Choroid plexus epithelial cell (primary cell): ENCODE measurements at regions not wholly inside any gene's neighbourhood (a gene's known extent, or its start where the extent isn't known, plus 50 kb on each side); places are given as distances from the start of the nearest gene placed in this dataset.

ENCODE experiments used
- DNase-seq: peaks from one replicate; pipeline ENCODE4 v3.0.0-alpha.2; 2010; ENCODE audit warnings: low read depth
- H3K4me3 ChIP-seq: 2 replicates; pipeline ENCODE4 v1.5.1; 2011; ENCODE audit warnings: low read depth, mild to moderate bottlenecking, control low read depth, low read length, moderate library complexity
- CTCF ChIP-seq: conservative IDR thresholded peaks from 2 replicates; pipeline ENCODE4 v1.5.1; 2011; ENCODE audit warnings: low read depth, mild to moderate bottlenecking, control low read depth, inconsistent platforms, low read length, moderate library complexity

DNA sequence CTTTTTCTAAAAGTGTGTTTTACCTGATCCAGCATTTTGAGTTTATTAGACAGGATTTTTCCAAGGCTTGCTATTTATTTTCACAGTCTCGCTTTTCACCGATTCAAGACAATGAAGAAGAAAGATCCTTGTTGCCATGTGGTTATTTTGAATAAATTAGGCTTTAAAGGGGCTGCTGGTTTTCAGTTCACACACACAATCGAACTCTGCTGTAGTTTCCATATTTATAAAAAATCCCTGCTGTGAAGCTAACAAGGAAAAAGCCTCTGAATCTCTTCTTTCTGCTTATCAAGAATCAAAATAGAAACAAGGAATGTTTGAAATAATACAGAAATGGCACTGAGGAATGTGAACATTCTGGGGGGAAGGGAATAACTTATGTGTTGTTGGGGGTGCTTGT is 102.5 kb upstream of the KAZN start:
- TF ChIP-seq CTCF, result no peak
- no peak for DNase-seq
- H3K4me3 ChIP-seq, result no peak overlapping the region

GRCh38 chr1:14498839-14499238 is 99.6 kb upstream of the KAZN start:
- no peak for DNase-seq
- TF ChIP-seq CTCF, result no peak
- H3K4me3 ChIP-seq, result no peak overlapping the region

DNA sequence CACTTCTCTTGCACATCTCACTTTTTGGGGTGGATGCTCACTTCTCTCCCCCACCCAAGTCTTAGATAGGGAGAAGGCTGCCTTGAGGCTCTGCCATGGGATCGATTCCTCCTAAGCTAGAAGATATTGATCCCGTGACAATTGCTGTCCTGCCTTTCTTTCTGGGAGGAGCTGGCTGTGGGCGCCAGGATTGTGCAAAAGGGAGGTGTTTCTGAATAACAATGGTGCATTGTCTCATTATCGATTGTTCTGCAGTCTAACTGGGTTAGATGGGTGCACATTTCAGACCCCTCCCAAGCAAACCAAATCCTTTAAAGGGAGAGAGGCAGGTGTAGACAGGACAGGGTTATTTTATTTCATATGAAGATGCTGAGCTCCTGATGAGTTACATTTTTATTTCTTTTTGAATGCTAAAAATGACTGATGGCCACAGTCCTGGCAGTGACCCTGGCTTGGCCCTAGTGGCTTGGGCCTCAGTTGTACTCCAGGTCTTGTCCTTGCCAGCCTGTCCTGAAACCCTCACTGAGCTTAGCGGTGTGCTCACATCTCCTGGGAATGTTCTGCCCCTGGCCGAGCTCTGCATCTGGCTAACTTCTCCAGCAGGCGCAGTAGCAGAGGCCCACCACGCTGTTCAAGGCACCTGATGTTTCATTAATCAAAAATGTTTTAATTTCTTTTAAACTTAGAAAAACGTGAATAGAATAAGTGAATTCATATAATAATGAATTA is 99.0 kb upstream of the KAZN start:
- no peak for DNase-seq
- no peak overlapping the region for H3K4me3 ChIP-seq
- TF ChIP-seq CTCF, result no peak

DNA sequence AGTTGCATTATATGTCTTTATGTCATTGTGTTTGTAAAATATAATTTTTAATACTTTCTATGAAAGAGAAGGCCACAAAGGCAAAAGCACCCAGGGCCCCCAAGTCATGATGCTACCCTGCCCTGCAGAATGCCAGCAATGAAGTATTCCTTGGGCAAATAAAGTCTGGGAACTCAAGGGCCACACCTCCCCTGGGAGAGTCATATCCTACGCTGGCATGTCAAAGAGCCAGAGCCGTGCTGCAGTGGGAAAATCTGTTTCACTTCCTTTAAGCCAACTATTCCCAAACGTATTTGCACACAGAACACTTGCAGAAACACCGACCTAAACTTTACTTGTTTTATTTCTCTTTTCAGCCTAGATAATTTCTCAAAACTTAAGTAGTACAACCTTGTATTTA is 98.4 kb upstream of the KAZN start:
- TF ChIP-seq CTCF, result no peak
- H3K4me3 ChIP-seq, result no peak overlapping the region
- DNase-seq, result no peak

DNA sequence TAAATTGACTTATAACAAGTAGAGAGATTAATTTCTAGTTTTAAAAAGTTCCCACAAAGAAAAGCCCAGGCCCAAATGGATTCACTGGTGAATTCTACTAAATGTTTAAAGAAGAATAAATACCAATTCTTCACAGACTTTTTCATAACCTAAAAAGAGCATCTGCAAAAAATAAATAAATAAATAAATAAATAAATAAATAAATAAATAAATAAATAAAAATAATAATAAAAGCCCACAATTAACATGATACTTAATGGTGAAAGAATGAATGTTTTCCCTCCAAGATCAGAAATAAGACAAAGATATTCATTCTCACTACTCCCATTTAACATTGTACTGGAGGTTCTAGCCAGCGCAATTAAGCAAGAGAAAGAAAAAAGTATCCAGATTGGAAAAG is 97.6 kb upstream of the KAZN start:
- H3K4me3 ChIP-seq, result no peak overlapping the region
- TF ChIP-seq CTCF, result no peak
- DNase-seq, result no peak

DNA sequence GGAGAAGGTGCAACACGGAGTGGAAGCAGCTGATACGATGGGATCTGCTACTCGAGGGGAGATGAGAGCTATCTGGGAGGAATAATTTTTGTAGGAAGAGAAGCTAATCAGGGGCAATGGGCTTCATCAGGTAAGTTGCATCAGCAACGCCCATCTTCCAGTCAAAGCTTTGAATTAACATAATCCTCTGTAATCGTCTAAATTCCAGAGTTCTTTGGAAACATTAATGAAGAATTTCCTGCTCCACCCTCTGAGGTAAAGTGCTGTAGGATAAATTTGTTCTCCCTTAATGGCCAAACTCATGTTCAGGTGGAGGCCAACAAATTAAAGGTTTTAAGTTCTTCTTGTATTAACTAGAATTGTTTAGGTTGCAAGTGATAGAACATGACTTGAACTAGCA is 94.0 kb upstream of the KAZN start:
- no peak overlapping the region for H3K4me3 ChIP-seq
- TF ChIP-seq CTCF, result no peak
- no peak for DNase-seq
